ENCODE measurements at regions not wholly inside any gene's neighbourhood (a gene's known extent, or its start where the extent isn't known, plus 50 kb on each side); places are given as distances from the start of the nearest gene placed in this dataset.

- TF ChIP-seq SNAI2 (CRISPR knock-in tag; IDR thresholded peaks at IDR 0.05) (no peak), ISL1 (CRISPR knock-in tag; IDR thresholded peaks at IDR 0.05) (no peak), ZNF565 (CRISPR knock-in tag; conservative IDR thresholded peaks at IDR 0.05; ENCODE audit: low read depth) (no peak), PATZ1 (CRISPR knock-in tag; IDR thresholded peaks at IDR 0.05; ENCODE audit: borderline replicate concordance) (no peak), CSDC2 (CRISPR knock-in tag; IDR thresholded peaks at IDR 0.05) (no peak), TSHZ2 (CRISPR knock-in tag; IDR thresholded peaks at IDR 0.05) (no peak), ARNTL (CRISPR knock-in tag; IDR thresholded peaks at IDR 0.05; ENCODE audit: borderline replicate concordance, low read depth) (no peak), RARB (CRISPR knock-in tag; IDR thresholded peaks at IDR 0.05) (no peak), GLIS3 (CRISPR knock-in tag; IDR thresholded peaks at IDR 0.05) (no peak), OSR1 (CRISPR knock-in tag; IDR thresholded peaks at IDR 0.05) (no peak), CSRNP3 (CRISPR knock-in tag; IDR thresholded peaks at IDR 0.05) (no peak)
- ATAC-seq = no peak
These were observed 122.8 kb downstream of the SYF2 start for GRCh38 chr1:25109531-25109951.

GRCh38 chr1:25107643-25108010 is 124.7 kb downstream of the SYF2 start:
- no peak for TF ChIP-seq RARB (CRISPR knock-in tag; IDR thresholded peaks at IDR 0.05)
- TF ChIP-seq ZNF8 (CRISPR knock-in tag; IDR thresholded peaks at IDR 0.05) = no peak
- TF ChIP-seq BACH2 (CRISPR knock-in tag; IDR thresholded peaks at IDR 0.05; ENCODE audit: borderline replicate concordance) = no peak
- no peak for TF ChIP-seq OSR1 (CRISPR knock-in tag; IDR thresholded peaks at IDR 0.05)
- no peak for TF ChIP-seq CSDC2 (CRISPR knock-in tag; IDR thresholded peaks at IDR 0.05)
- no peak for TF ChIP-seq CSRNP3 (CRISPR knock-in tag; IDR thresholded peaks at IDR 0.05)
- ATAC-seq = no peak

- TF ChIP-seq TCF4 (CRISPR knock-in tag; IDR thresholded peaks at IDR 0.05; ENCODE audit: borderline replicate concordance) = no peak
- no peak for TF ChIP-seq CREB5 (CRISPR knock-in tag; IDR thresholded peaks at IDR 0.05; ENCODE audit: low read depth)
- no peak for TF ChIP-seq ZNF565 (CRISPR knock-in tag; conservative IDR thresholded peaks at IDR 0.05; ENCODE audit: low read depth)
- TF ChIP-seq GLIS3 (CRISPR knock-in tag; IDR thresholded peaks at IDR 0.05) = no peak
- TF ChIP-seq ZNF8 (CRISPR knock-in tag; IDR thresholded peaks at IDR 0.05) = no peak
- TF ChIP-seq PPARA (CRISPR knock-in tag; IDR thresholded peaks at IDR 0.05; ENCODE audit: borderline replicate concordance) = no peak
- TF ChIP-seq BACH2 (CRISPR knock-in tag; IDR thresholded peaks at IDR 0.05; ENCODE audit: borderline replicate concordance) = no peak
- no peak for TF ChIP-seq ZNF70 (CRISPR knock-in tag; IDR thresholded peaks at IDR 0.05)
- TF ChIP-seq OSR1 (CRISPR knock-in tag; IDR thresholded peaks at IDR 0.05) = no peak
- no peak for TF ChIP-seq ESRRG (CRISPR knock-in tag; IDR thresholded peaks at IDR 0.05)
- no peak for TF ChIP-seq CSDC2 (CRISPR knock-in tag; IDR thresholded peaks at IDR 0.05)
- TF ChIP-seq ISL1 (CRISPR knock-in tag; IDR thresholded peaks at IDR 0.05) = no peak
- TF ChIP-seq ZFP3 (CRISPR knock-in tag; IDR thresholded peaks at IDR 0.05) = no peak
- TF ChIP-seq ZC3H10 (CRISPR knock-in tag; IDR thresholded peaks at IDR 0.05) = no peak
- TF ChIP-seq POU6F1 (CRISPR knock-in tag; IDR thresholded peaks at IDR 0.05; ENCODE audit: borderline replicate concordance, low read depth) = no peak
- no peak for TF ChIP-seq RARB (CRISPR knock-in tag; IDR thresholded peaks at IDR 0.05)
- ATAC-seq = no peak
These were observed 125.2 kb downstream of the SYF2 start for GRCh38 chr1:25106976-25107642.
